ENCODE measurements at regions not wholly inside any gene's neighbourhood (a gene's known extent, or its start where the extent isn't known, plus 50 kb on each side); places are given as distances from the start of the nearest gene placed in this dataset.

GRCh38 chr13:71274923-71275608 lies 591.9 kb downstream of the DACH1 start:
- no peaks in the 10 kb centered on the region for H3K36me3 Mint-ChIP-seq (ENCODE audit: insufficient read depth in 1 of 3, low read depth in 3 of 3)
- no peaks in the 10 kb centered on the region for H3K9me3 Mint-ChIP-seq
- Histone ChIP-seq H3T11ph (ENCODE audit: low read length) (no peak overlapping the region), H3K9ac (ENCODE audit: extremely low read depth, insufficient read length, low read length) (no peak overlapping the region), H3K23me2 (ENCODE audit: insufficient read length, low read depth, low read length, poor library complexity, severe bottlenecking) (no peaks in the 10 kb centered on the region), H3K56ac (ENCODE audit: insufficient read length, low read depth, low read length) (no peak overlapping the region), H2BK120ac (ENCODE audit: low read depth, low read length, poor library complexity, severe bottlenecking) (no peak overlapping the region), H3K27ac (ENCODE audit: insufficient read length, low read depth, low read length) (no peak overlapping the region), H4K20me1 (ENCODE audit: control insufficient read depth, insufficient read depth, insufficient read length) (no peaks in the 10 kb centered on the region), H3K9me3 (ENCODE audit: control insufficient read depth, low read depth, low read length) (no peaks in the 10 kb centered on the region), H4K8ac (replicated peaks; ENCODE audit: insufficient read length, low read depth, low read length) (no peak overlapping the region), H3K4me1 (ENCODE audit: insufficient read depth, low read length) (no peaks in the 10 kb centered on the region), H3K23ac (ENCODE audit: insufficient read length, low read depth, low read length) (no peak overlapping the region), H2AFZ (ENCODE audit: low read length) (no peak overlapping the region), H3K4me2 (ENCODE audit: insufficient read depth, insufficient read length, low read length) (no peak overlapping the region), H4K91ac (ENCODE audit: insufficient read length, low read depth, low read length) (no peak overlapping the region), H3K14ac (ENCODE audit: insufficient read depth, low read length) (no peak overlapping the region), H2BK12ac (ENCODE audit: insufficient read length, low read depth, low read length) (no peak overlapping the region), H2BK20ac (ENCODE audit: low read depth, low read length, poor library complexity, severe bottlenecking) (no peak overlapping the region), H3K79me1 (ENCODE audit: insufficient read depth, low read depth, low read length, poor library complexity, severe bottlenecking) (no peaks in the 10 kb centered on the region), H2AK5ac (ENCODE audit: insufficient read length, low read length) (no peak overlapping the region), H3K79me2 (ENCODE audit: insufficient read depth, low read length) (no peaks in the 10 kb centered on the region), H2BK15ac (ENCODE audit: low read depth, low read length) (no peak overlapping the region), H4K5ac (ENCODE audit: insufficient read length, low read depth, low read length) (no peak overlapping the region), H3K27me3 (ENCODE audit: insufficient read depth, low read length) (no peaks in the 10 kb centered on the region), H3K4ac (ENCODE audit: low read depth, low read length) (no peak overlapping the region), H2BK5ac (ENCODE audit: insufficient read length, low read length) (no peak overlapping the region), H3K18ac (ENCODE audit: insufficient read length, low read depth, low read length) (no peak overlapping the region)
- H3K4me3 Mint-ChIP-seq, result no peak overlapping the region
- H3K27me3 Mint-ChIP-seq (ENCODE audit: low read depth), result no peaks in the 10 kb centered on the region
- H3K4me1 Mint-ChIP-seq, result peaks cover 8 to 13% of the 10 kb centered on the region in 2 experiments
- DNase-seq, result no peak
- no peak for TF ChIP-seq CTCF (conservative IDR thresholded peaks at IDR 0.05)
- H3K27ac Mint-ChIP-seq, result no peak overlapping the region
- no CpG with 5 or more reads among the region's 5 CpGs for WGBS (ENCODE audit: extremely low coverage, insufficient read length, low lambda C conversion rate)
